ENCODE measurements at regions not wholly inside any gene's neighbourhood (a gene's known extent, or its start where the extent isn't known, plus 50 kb on each side); places are given as distances from the start of the nearest gene placed in this dataset.

- DNase-seq: no peak
Observed at GRCh38 chr5:40412771-40413170, 266.9 kb upstream of the PTGER4 start.

DNA sequence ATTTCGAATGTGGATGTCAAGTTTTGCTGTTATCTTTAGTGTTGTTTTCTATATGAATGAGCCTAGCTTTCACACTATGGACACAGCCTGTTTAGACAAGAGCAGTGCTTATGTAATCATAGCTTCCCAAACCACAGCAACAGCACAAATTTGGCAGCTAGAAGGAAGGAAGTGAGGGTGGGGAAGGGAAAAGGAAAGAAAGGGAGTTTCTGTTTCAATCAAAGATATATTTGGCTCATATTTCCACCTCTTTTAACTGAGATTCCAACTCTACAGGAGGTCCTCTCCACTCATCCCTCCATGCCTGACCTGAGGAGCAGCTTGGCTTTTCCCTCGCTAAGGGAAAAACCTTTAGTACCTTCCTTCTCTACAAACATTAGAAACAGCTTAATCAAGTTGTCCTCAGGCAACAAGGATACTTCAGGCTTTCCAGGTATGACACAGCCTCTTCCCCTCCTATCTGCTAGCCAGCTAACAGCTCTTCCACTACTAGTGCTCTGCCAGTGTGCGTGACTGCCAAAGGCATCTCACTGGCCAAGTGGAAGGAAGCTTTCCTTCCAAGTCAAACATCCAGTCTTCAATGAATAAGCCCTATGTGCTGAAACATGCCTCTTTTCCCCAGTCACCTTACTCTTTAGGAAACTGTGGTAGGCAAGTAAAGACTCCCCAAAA is 268.6 kb upstream of the PTGER4 start:
- DNase-seq: no peak

GRCh38 chr5:40410231-40410861 is 269.4 kb upstream of the PTGER4 start:
- DNase-seq: no peak

DNA sequence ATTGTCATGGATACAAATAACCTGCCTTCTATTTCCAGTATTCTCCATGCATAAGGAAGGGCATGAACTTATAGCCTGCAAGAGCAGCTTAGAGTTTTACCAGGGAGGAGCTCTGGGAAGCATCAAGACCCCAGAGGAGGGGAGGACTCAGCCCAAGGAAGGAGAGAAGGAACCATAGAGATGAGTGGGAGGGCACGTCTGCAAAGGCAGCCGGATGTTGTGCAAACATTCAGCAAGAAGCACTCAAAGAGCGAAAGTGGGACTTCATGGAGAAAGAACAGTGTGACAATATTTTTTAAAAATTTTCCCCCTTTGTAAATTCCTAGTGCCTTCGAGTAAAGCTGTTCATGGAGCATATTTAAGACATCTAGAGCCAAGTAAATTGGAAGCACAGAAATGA is 270.1 kb upstream of the PTGER4 start:
- no peak for DNase-seq

GRCh38 chr5:40406741-40407211 is 272.9 kb upstream of the PTGER4 start:
- no peak for DNase-seq

GRCh38 chr5:40405996-40406740 is 273.5 kb upstream of the PTGER4 start:
- DNase-seq: no peak

DNA sequence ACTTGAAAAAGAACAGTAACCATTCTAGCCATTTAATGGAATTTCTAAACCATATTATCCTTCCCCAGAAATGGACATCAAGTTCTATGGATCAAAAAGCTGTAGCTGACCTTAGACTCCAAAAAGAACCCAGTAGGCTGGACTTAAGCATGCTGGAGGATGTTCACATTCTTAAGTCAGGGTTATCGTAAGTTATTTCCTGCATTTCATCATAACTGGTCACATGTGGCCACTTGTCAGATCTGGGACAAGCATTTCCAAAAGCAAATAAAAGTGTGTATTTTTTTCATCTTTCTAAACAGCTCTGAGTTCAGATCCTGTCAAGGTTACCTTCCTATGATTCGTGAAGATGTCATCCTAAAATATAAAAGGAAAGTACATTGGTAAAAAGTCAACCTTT is 274.5 kb upstream of the PTGER4 start:
- no peak for DNase-seq

- DNase-seq: no peak
Observed at GRCh38 chr5:40404613-40405012, 275.1 kb upstream of the PTGER4 start.

DNA sequence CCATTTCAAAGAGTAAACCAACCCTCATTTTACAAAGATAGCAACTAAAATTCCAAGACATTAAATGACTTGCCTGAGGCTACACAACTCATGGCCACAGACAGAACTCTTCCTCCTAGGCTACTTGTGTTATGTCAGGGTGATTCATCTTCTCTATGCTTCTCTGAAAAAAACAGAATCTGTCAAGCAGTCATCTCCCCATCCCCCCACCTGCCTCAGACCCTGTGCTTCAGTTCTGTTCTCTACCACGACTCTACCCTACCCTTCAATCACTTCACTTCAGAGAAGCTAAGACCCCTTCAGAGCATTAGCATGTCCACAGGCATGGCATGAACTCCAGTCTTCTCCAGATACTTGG is 277.7 kb upstream of the PTGER4 start:
- no peak for DNase-seq

- DNase-seq: no peak
Observed at GRCh38 chr5:40401284-40402006, 278.3 kb upstream of the PTGER4 start.

DNA sequence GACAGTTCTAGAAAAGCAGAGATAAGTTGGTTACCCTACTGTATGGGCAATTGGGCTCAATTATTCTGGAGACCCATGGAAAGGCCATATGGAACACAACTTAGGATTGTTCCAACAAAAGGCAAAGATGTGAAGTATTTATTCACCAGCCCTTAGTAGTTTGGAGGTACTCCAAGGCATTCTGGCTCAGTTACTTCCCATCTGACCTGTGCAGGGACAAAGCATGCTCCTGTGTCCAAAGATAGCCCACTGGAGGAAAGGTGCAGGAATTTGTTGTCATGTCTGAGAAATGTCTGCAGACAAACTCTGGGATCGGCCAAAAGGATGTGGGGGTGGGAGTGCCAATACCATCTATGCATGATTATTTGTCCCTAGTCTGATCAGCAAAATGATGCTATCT is 279.5 kb upstream of the PTGER4 start:
- no peak for DNase-seq

- DNase-seq: no peak
Observed at GRCh38 chr5:40399349-40399748, 280.4 kb upstream of the PTGER4 start.

DNA sequence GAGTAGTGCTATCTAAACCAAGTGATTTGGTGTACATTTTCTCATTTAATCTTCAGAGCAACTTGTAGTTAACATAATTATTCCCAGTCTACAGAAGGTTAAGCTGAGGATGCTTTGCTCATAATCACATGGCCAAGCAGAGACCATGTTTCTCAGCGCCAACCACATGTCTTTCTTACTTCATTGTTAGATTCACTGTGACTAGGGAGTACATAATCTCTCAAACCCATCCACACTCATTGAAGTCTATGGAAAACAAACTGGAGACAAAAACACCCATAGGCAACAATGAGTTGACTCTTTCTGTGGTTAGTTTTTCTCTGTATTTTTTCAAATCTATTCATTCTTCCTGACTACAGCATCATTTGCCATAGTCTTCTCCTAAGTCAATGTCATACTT is 281.7 kb upstream of the PTGER4 start:
- no peak for DNase-seq

DNA sequence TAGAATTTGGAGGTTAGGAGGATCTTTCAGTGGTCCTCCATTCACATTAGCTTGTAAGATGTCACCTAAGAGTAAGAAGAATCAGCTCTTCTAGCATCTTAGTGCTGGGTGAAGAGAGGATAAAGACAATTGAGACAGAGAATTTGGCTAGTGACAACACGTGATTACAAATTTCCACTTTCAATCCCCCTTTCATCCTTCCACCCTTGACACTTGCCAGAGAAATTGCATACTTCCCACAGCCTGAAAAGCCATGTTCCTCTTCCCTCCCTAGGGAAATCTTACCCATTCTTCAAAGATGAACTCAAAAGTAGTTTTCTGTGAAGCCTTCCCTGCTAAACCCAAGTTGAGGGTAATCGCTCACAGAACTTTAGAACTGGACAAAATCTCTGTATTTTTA is 282.6 kb upstream of the PTGER4 start:
- no peak for DNase-seq

DNA sequence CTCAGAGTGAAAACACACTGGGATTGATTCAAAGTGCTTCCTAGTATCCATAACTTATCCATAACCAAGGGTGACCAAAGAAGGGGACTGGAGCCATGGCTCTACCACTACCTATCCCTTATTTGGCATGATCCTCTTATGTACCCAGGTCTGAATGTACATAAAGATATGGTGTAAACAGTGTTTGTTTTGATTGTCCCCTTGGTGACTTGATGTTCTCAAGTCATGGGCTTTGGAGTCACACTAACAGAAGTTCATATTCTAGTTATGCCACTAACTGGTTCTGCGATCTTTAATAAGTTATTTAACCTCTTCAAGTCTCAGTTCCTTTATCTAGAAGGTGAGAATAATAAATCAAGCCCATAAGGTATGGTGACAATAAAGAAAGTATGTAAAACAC is 283.4 kb upstream of the PTGER4 start:
- DNase-seq: no peak

GRCh38 chr5:40395251-40395650 is 284.5 kb upstream of the PTGER4 start:
- no peak for DNase-seq

DNA sequence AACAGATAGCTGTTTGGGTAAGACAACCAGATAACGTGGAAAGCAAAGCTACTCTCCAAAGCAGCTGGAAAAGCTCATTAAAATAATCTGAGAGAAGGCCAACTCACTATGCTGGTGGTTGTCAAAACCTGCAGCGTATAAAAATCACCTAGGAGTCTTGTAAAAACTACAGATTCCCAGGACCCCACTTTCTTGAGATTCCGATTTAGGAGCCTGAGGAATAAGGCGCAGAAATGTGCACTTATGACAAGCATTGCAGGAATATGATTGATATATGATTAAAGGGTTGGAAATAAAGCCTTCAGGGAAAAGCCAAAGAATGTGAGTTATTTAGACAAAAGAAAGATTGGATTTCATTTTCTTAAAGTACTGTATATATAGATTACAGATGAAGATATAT is 285.0 kb upstream of the PTGER4 start:
- no peak for DNase-seq

GRCh38 chr5:40391642-40392041 is 288.1 kb upstream of the PTGER4 start:
- DNase-seq: no peak

- no peak for DNase-seq
Observed at GRCh38 chr5:40390281-40391149, 289.2 kb upstream of the PTGER4 start.

DNA sequence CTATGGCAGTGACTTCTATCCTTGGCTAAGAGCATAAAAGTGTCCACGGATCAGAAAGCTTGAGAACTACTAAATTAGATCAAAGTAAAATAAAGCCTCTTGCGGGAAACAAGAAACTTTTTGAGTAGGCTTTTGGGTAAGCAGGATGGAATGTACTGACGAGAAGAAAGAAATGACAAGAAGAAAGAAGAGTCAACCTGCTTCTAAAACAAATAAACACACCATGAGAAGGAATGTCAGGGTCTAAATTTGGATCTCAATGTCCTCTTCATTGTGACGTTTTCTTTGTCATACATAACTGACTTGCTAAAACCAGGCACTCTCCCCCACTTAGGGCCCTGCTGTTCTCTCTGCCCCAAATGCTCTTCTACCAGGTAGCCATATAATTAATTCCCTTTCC is 290.1 kb upstream of the PTGER4 start:
- DNase-seq: no peak

DNA sequence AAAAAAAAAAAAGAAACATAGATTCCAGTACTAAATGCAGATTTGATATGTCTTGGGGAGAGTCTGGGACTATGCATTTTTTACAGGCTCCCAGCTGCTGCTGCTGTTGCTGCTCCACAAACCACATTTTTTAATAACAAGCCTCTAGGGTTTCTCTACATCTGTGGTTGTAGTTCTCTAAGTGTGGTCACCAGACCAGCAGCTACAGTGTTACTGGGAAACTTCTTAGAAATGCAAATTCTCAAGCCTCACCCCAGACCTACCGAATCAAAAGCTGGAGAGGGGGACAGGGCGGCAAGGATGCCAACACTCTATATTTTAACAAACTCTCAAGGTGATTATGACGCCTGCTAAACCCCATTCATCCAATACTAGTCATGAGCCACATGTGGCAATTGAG is 293.4 kb upstream of the PTGER4 start:
- DNase-seq: no peak

- DNase-seq: no peak
Observed at GRCh38 chr5:40385544-40385943, 294.2 kb upstream of the PTGER4 start.
